ENCODE measurements at regions not wholly inside any gene's neighbourhood (a gene's known extent, or its start where the extent isn't known, plus 50 kb on each side); places are given as distances from the start of the nearest gene placed in this dataset.
A peak's percentile ranks its signal among the peaks of the same experiment; 100 is the strongest.

- 88% methylated on average over 12 of the region's 16 CpGs for WGBS (ENCODE audit: insufficient coverage)
- DNase-seq (ENCODE audit: low read depth in 4 of 6, low spot score in 6 of 6): no peak
These were observed 110.4 kb downstream of the TTLL2 start for GRCh38 chr6:167435209-167435728.

GRCh38 chr6:167437888-167438484 lies 113.1 kb downstream of the TTLL2 start:
- no peak overlapping the region for H3K27ac ChIP-seq (ENCODE audit: low read depth, low read length)
- DNase-seq (ENCODE audit: low read depth in 4 of 6, low spot score in 6 of 6): no peak
- no peak overlapping the region for H3K4me3 ChIP-seq (ENCODE audit: low read depth, low read length)
- H3K9me3 ChIP-seq (ENCODE audit: control insufficient read depth, insufficient read depth, low read length): no peaks in the 10 kb centered on the region
- H3K36me3 ChIP-seq (ENCODE audit: control insufficient read depth, insufficient read depth, low read length): no peaks in the 10 kb centered on the region
- peaks cover 11% of the 10 kb centered on the region for H3K4me1 ChIP-seq (ENCODE audit: control insufficient read depth, insufficient read depth, low read length)
- peaks cover 2% of the 10 kb centered on the region for H3K27me3 ChIP-seq (ENCODE audit: control insufficient read depth, insufficient read depth, low read length)
- 96% methylated on average over 8 of the region's 9 CpGs for WGBS (ENCODE audit: insufficient coverage)

More at GRCh38 chr6:167435209-167435728, 110.4 kb downstream of the TTLL2 start:
- Histone ChIP-seq H3K4me3 (ENCODE audit: low read depth, low read length) (no peak overlapping the region), H3K27ac (ENCODE audit: low read depth, low read length) (no peak overlapping the region), H3K9me3 (ENCODE audit: control insufficient read depth, insufficient read depth, low read length) (no peaks in the 10 kb centered on the region), H3K36me3 (ENCODE audit: control insufficient read depth, insufficient read depth, low read length) (no peaks in the 10 kb centered on the region), H3K4me1 (ENCODE audit: control insufficient read depth, insufficient read depth, low read length) (no peaks in the 10 kb centered on the region), H3K27me3 (ENCODE audit: control insufficient read depth, insufficient read depth, low read length) (peaks cover 2% of the 10 kb centered on the region)

- Histone ChIP-seq H3K4me3 (ENCODE audit: low read depth, low read length) (no peak overlapping the region), H3K36me3 (ENCODE audit: control insufficient read depth, insufficient read depth, low read length) (no peaks in the 10 kb centered on the region), H3K9me3 (ENCODE audit: control insufficient read depth, insufficient read depth, low read length) (no peaks in the 10 kb centered on the region), H3K4me1 (ENCODE audit: control insufficient read depth, insufficient read depth, low read length) (peaks cover 11% of the 10 kb centered on the region), H3K27ac (ENCODE audit: low read depth, low read length) (no peak overlapping the region), H3K27me3 (ENCODE audit: control insufficient read depth, insufficient read depth, low read length) (peaks cover 2% of the 10 kb centered on the region)
- WGBS (ENCODE audit: insufficient coverage): 12% methylated on average over 3 of the region's 9 CpGs
- DNase-seq (ENCODE audit: low read depth in 4 of 6, low spot score in 6 of 6): peak in 4 of 6 donors; percentile 9 to 83 (median 56)
These were observed 116.9 kb downstream of the TTLL2 start for GRCh38 chr6:167441715-167442206.

GRCh38 chr6:167442245-167442644 lies 117.4 kb downstream of the TTLL2 start:
- Histone ChIP-seq H3K27ac (ENCODE audit: low read depth, low read length) (no peak overlapping the region), H3K27me3 (ENCODE audit: control insufficient read depth, insufficient read depth, low read length) (peaks cover 2% of the 10 kb centered on the region), H3K9me3 (ENCODE audit: control insufficient read depth, insufficient read depth, low read length) (no peaks in the 10 kb centered on the region), H3K4me3 (ENCODE audit: low read depth, low read length) (no peak overlapping the region), H3K4me1 (ENCODE audit: control insufficient read depth, insufficient read depth, low read length) (peaks cover 11% of the 10 kb centered on the region), H3K36me3 (ENCODE audit: control insufficient read depth, insufficient read depth, low read length) (no peaks in the 10 kb centered on the region)
- 16% methylated on average over 5 of the region's 7 CpGs for WGBS (ENCODE audit: insufficient coverage)
- peak in 5 of 6 donors; percentile 17 to 93 (median 40) for DNase-seq (ENCODE audit: low read depth in 4 of 6, low spot score in 6 of 6)

GRCh38 chr6:167442796-167443680 lies 118.2 kb downstream of the TTLL2 start:
- Histone ChIP-seq H3K27ac (ENCODE audit: low read depth, low read length) (no peak overlapping the region), H3K27me3 (ENCODE audit: control insufficient read depth, insufficient read depth, low read length) (peaks cover 2% of the 10 kb centered on the region), H3K4me1 (ENCODE audit: control insufficient read depth, insufficient read depth, low read length) (peaks cover 11% of the 10 kb centered on the region), H3K9me3 (ENCODE audit: control insufficient read depth, insufficient read depth, low read length) (no peaks in the 10 kb centered on the region), H3K4me3 (ENCODE audit: low read depth, low read length) (no peak overlapping the region), H3K36me3 (ENCODE audit: control insufficient read depth, insufficient read depth, low read length) (no peaks in the 10 kb centered on the region)
- peak in 3 of 6 donors; percentile 15 to 79 (median 45) for DNase-seq (ENCODE audit: low read depth in 4 of 6, low spot score in 6 of 6)
- WGBS (ENCODE audit: insufficient coverage): 38% methylated on average over 10 of the region's 15 CpGs

- 97% methylated on average over 9 of the region's 9 CpGs for WGBS (ENCODE audit: insufficient coverage)
- Histone ChIP-seq H3K9me3 (ENCODE audit: control insufficient read depth, insufficient read depth, low read length) (no peaks in the 10 kb centered on the region), H3K27ac (ENCODE audit: low read depth, low read length) (no peak overlapping the region), H3K27me3 (ENCODE audit: control insufficient read depth, insufficient read depth, low read length) (no peaks in the 10 kb centered on the region), H3K4me1 (ENCODE audit: control insufficient read depth, insufficient read depth, low read length) (peaks cover 11% of the 10 kb centered on the region), H3K4me3 (ENCODE audit: low read depth, low read length) (no peak overlapping the region), H3K36me3 (ENCODE audit: control insufficient read depth, insufficient read depth, low read length) (no peaks in the 10 kb centered on the region)
- DNase-seq (ENCODE audit: low read depth in 4 of 6, low spot score in 6 of 6): no peak
These were observed 119.9 kb downstream of the TTLL2 start for GRCh38 chr6:167444602-167445346.

- DNase-seq (ENCODE audit: low read depth in 4 of 6, low spot score in 6 of 6): peak in 1 of 6 donors; percentile 34
- WGBS (ENCODE audit: insufficient coverage): 75% methylated on average over 6 of the region's 7 CpGs
- no peak overlapping the region for H3K4me3 ChIP-seq (ENCODE audit: low read depth, low read length)
- H3K9me3 ChIP-seq (ENCODE audit: control insufficient read depth, insufficient read depth, low read length): no peaks in the 10 kb centered on the region
- H3K27ac ChIP-seq (ENCODE audit: low read depth, low read length): no peak overlapping the region
- H3K27me3 ChIP-seq (ENCODE audit: control insufficient read depth, insufficient read depth, low read length): no peaks in the 10 kb centered on the region
- peaks cover 11% of the 10 kb centered on the region for H3K4me1 ChIP-seq (ENCODE audit: control insufficient read depth, insufficient read depth, low read length)
- H3K36me3 ChIP-seq (ENCODE audit: control insufficient read depth, insufficient read depth, low read length): no peaks in the 10 kb centered on the region
These were observed 120.7 kb downstream of the TTLL2 start for GRCh38 chr6:167445568-167445967.

GRCh38 chr6:167446046-167446445 lies 121.2 kb downstream of the TTLL2 start:
- no peaks in the 10 kb centered on the region for H3K36me3 ChIP-seq (ENCODE audit: control insufficient read depth, insufficient read depth, low read length)
- peaks cover 11% of the 10 kb centered on the region for H3K4me1 ChIP-seq (ENCODE audit: control insufficient read depth, insufficient read depth, low read length)
- WGBS (ENCODE audit: insufficient coverage): 77% methylated on average over 5 of the region's 8 CpGs
- no peaks in the 10 kb centered on the region for H3K9me3 ChIP-seq (ENCODE audit: control insufficient read depth, insufficient read depth, low read length)
- no peak overlapping the region for H3K4me3 ChIP-seq (ENCODE audit: low read depth, low read length)
- H3K27ac ChIP-seq (ENCODE audit: low read depth, low read length): no peak overlapping the region
- H3K27me3 ChIP-seq (ENCODE audit: control insufficient read depth, insufficient read depth, low read length): no peaks in the 10 kb centered on the region
- DNase-seq (ENCODE audit: low read depth in 4 of 6, low spot score in 6 of 6): peak in 1 of 6 donors; percentile 76

GRCh38 chr6:167446971-167447370 lies 122.1 kb downstream of the TTLL2 start:
- 100% methylated on average over 5 of the region's 9 CpGs for WGBS (ENCODE audit: insufficient coverage)
- Histone ChIP-seq H3K4me3 (ENCODE audit: low read depth, low read length) (no peak overlapping the region), H3K36me3 (ENCODE audit: control insufficient read depth, insufficient read depth, low read length) (no peaks in the 10 kb centered on the region), H3K27ac (ENCODE audit: low read depth, low read length) (no peak overlapping the region), H3K9me3 (ENCODE audit: control insufficient read depth, insufficient read depth, low read length) (no peaks in the 10 kb centered on the region), H3K4me1 (ENCODE audit: control insufficient read depth, insufficient read depth, low read length) (peaks cover 7% of the 10 kb centered on the region), H3K27me3 (ENCODE audit: control insufficient read depth, insufficient read depth, low read length) (no peaks in the 10 kb centered on the region)
- peak in 1 of 6 donors; percentile 88 for DNase-seq (ENCODE audit: low read depth in 4 of 6, low spot score in 6 of 6)

All from spinal cord (tissue), 9 donors.